ENCODE measurements at regions not wholly inside any gene's neighbourhood (a gene's known extent, or its start where the extent isn't known, plus 50 kb on each side); places are given as distances from the start of the nearest gene placed in this dataset.
"Not testable (repeated sequence)": the region's sequence is repeated elsewhere in the genome, so short reads cannot be mapped to it uniquely, and the experiment has no call there.

GRCh38 chr2:8139668-8140200 is 542.1 kb upstream of the ID2 start:
- no peak for DNase-seq (ENCODE audit: low spot score)

DNA sequence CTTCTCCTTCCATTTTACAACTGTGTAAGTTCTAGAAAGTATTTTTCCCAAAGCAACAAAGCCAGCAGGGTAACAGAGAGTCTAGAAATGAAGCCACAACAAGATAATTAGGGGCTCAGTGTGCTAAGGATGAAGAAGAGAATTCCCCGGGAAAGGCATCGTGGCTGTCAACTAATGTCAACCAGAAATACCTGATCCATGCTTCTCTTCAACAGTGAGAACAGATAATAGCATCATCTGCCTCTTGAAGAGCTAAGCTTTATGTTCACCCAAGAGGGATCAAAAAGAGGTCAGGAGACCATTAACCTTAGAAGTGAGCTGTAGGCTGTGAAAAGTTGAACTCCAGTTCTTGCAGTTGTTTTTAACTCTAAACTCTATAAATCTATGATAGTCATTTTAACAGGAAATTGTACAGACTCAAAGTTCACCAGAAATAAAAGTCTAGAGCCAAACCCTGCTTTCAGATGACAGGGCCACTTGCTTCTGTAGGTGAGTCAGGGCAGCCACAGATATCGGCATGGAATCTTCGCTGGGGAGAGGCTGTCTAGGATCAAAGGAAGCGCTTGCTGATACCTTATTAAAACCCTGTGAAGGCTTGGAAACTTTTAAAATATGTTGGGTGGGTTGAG is 540.7 kb upstream of the ID2 start:
- no peak for DNase-seq (ENCODE audit: low spot score)

DNA sequence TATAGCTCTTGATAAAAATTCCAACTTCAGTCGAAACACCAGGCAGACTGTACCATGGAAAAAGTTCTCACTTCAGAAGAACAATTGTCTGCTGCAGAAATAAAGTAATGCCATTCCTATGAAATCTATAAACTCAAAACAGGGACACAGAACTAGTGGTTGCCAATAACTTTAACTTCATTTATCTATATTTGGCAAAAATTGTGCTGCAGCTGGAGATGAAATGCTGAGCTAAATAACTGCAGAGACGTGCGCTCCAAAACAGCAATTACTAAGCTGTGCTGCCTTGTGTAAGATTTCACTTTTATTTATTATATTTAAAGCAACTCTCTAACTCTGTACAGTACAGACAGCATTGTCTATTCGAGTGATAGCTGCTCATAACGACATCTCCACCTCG is 540.1 kb upstream of the ID2 start:
- DNase-seq (ENCODE audit: low spot score) = no peak

DNA sequence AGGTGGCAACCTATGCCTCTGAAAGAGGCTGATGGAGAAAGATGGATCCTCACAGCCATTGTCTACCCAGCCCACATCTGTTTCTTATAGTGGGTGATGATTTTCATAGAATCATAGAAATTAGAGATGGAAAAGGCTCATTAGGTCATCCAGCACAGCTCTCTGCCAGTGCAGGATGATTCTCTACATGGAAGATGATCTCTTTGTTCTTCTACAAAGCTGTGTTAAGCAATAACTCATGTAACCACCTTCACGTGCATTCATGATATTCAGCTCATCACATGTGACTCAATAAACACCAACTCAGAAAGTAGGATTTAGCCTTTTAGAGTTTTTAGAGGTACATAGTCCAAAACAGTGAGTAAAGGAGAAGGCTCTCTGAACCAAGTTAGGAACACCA is 539.4 kb upstream of the ID2 start:
- DNase-seq (ENCODE audit: low spot score) = no peak

DNA sequence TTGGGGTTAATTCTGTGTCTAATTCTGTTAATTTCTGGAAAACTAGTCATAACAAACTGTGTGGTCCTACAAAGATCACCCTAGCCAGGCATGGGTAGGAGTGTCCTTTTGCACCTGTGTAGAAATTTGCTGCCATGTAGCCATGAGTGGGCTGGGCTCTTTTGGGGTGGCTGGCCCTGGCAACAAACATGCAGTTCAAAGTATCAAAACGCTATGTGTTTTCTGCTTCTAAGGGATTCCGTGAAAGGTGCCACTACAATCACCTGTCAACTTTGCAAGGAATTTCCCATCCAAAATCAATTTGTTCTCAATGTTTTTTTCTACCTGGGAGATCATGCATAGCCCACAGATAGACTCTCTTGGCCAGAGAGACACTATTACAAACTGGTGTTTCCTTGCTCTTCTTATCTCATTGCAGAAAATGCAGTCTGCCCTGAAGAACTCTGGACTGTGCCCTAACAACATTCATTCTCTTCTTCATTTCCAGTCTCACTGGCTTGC is 537.7 kb upstream of the ID2 start:
- DNase-seq (ENCODE audit: low spot score) = no peak

DNA sequence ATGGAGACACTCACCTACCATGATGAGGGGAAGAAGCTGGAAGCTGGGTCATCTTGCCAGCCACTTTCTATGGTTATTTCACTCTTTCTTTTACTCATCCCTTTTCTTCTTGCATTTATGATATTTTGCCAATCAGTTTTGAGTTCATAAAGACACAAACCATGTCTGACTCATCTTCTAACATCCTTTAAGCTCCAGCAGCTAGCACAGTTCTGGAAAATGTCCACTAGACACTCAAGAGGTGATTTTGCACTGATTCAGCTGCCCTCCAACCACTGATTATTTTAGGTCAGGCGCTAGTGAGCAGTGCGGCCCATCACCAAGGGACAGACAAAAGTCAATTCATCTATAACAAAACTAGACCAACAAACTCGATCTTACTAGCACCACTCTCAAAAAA is 537.1 kb upstream of the ID2 start:
- DNase-seq (ENCODE audit: low spot score) = no peak

DNA sequence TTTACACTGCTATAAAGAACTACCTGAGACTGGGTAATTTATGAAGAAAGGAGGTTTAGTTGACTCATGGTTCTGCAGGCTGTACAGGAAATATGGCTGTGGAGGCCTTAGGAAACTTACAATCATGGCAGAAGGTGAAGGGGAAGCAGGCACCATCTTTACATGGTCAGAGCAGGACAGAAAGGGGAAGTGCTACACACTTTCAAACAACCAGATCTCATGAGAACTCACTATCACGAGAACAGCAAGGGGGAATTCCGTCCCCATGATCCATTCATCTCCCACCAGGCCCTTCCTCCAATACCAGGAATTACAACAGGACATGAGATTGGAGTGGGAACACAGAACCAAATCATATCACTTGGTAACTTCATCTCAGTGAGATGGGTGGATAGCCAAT is 536.5 kb upstream of the ID2 start:
- DNase-seq (ENCODE audit: low spot score) = not testable (repeated sequence)

- no peak for DNase-seq (ENCODE audit: low spot score)
These were observed 535.5 kb upstream of the ID2 start for GRCh38 chr2:8146132-8147005.

DNA sequence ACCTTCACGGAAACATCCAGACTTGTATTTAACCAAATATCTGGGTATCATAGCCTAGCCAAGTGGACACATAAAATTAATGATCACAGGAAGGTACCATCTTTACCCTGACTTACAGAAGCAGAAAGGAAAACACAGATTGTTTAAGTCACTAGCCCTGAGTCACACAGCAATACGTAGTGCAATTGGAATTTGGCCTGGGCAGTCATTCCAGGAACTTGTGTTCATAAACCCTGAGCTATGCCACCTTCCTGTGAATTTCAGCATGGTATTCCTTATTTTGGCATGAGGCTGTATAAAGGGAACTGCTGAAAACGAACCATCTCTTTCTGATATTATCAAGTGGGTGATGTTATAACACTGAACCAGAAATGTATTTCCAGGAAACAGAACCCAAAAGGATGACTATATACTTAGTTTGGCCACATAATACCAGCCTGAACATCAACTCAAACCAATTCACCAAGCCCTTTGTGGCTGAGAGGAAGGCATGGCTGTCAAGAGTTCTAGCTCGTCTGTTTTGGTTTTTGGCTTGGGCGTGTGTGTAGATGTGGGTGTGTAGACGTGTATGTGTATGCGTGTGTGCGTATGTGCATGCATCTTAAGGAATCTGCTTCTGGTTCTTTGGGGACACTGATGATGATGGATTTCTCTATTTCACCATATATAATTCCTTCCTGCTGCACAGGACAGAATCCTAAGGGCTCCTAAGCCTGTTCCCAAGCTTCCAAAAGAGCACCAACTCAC is 533.4 kb upstream of the ID2 start:
- DNase-seq (ENCODE audit: low spot score) = no peak

- DNase-seq (ENCODE audit: low spot score) = no peak
These were observed 532.9 kb upstream of the ID2 start for GRCh38 chr2:8149007-8149405.

DNA sequence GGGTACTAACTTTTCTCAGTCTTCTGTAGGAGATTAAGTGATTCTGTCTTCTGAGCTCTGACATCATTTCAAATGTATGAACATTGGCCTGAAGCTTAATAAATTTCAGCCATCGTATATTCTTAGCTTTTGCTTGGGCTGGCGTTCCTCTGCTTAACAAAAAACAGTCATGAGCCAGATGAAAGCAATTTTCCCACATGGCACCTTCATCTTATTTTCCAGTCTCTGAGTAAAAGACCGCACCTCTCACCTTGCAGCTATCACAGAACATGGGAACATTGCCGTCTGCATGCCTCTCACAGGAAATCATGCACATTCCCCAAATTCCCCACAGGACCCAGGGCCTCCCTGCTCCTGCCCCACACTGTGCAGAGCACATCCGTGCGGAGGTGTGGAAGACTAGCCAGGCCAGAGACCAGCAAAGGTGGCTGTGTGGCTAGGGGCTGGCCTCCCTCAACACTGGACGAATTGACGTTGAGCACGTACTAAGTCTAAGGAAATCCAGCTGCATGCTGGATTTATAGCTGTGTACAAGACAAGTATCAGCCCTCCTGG is 531.8 kb upstream of the ID2 start:
- no peak for DNase-seq (ENCODE audit: low spot score)

DNA sequence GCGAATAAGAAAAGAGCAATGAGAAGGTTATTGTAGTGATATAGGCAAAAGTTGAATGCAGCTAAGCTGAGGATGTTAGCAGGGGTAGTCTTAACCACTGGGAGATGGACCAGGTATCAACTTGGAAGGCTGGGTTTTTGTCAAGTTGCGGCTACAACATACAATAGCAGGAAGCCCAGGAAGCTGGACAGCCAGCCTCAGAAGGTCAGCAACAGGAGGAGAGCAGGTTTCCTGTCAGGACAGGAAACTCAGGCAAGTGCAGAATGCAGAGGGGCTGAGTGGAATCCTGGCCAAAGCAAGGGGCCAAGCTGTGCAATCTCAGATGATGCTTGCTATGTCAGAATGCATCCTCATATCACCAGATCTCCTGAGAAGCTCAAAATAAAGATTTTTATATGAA is 530.0 kb upstream of the ID2 start:
- DNase-seq (ENCODE audit: low spot score) = no peak

- no peak for DNase-seq (ENCODE audit: low spot score)
These were observed 529.2 kb upstream of the ID2 start for GRCh38 chr2:8152392-8153257.

- no peak for DNase-seq (ENCODE audit: low spot score)
These were observed 528.6 kb upstream of the ID2 start for GRCh38 chr2:8153258-8153718.

DNA sequence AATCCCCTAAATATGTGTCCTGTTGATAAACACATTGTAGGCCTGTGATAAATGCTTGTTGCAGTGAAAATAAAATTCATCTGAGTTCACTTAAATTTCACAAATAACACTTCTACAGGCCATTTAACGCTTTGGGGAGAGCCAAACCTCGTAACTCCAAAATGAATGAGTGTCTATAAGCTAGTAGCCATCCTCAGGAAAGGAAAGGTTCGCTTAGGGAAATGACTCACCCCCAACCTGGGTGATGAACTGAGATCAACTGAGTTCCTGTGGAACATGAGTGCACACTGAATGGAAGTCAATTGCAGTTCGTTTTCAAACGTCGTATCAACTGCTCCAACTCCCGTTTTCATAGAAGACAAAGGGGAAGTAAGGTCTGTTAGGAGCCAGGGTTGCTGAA is 527.6 kb upstream of the ID2 start:
- DNase-seq (ENCODE audit: low spot score) = no peak

- no peak for DNase-seq (ENCODE audit: low spot score)
These were observed 526.9 kb upstream of the ID2 start for GRCh38 chr2:8154936-8155335.

- DNase-seq (ENCODE audit: low spot score) = no peak
These were observed 524.0 kb upstream of the ID2 start for GRCh38 chr2:8157621-8158430.

- DNase-seq (ENCODE audit: low spot score) = no peak
These were observed 523.1 kb upstream of the ID2 start for GRCh38 chr2:8158711-8159110.

GRCh38 chr2:8159211-8159965 is 522.5 kb upstream of the ID2 start:
- DNase-seq (ENCODE audit: low spot score) = no peak

All from D341Med (cell line).